ENCODE measurements at regions not wholly inside any gene's neighbourhood (a gene's known extent, or its start where the extent isn't known, plus 50 kb on each side); places are given as distances from the start of the nearest gene placed in this dataset.

- no peak for TF ChIP-seq CTCF (conservative IDR thresholded peaks at IDR 0.05; ENCODE audit: low read depth in 2 of 2)
These were observed 303.2 kb downstream of the LMX1A start (continued) for GRCh38 chr1:165053351-165053750.

- H3K79me2 ChIP-seq (replicated peaks; ENCODE audit: insufficient read depth), result no peaks in the 10 kb centered on the region
- Mint-ChIP-seq H3K4me1 (peaks cover 24% of the 10 kb centered on the region), H3K27me3 (ENCODE audit: insufficient read depth, low read depth, poor library complexity) (peaks cover 8% of the 10 kb centered on the region), H3K36me3 (ENCODE audit: low read depth) (no peaks in the 10 kb centered on the region), H3K4me3 (no peak overlapping the region), H3K27ac (peak overlapping the region; percentile 42), H3K9me3 (no peaks in the 10 kb centered on the region)
- ATAC-seq (no peak), DNase-seq (ENCODE audit: low spot score) (peak; percentile 19)
- no peak overlapping the region for H3K27ac ChIP-seq (ENCODE audit: low read depth)
- H3K36me3 ChIP-seq (ENCODE audit: insufficient read depth), result no peaks in the 10 kb centered on the region
- no peaks in the 10 kb centered on the region; the same call in 1 of the 2 replicates for H3K9me2 ChIP-seq (ENCODE audit: insufficient read depth)
- H3K4me2 ChIP-seq, result peak overlapping the region; percentile 5; the same call in 1 of the 2 replicates
- no peaks in the 10 kb centered on the region for H3K27me3 ChIP-seq (ENCODE audit: insufficient read depth)
- no peaks in the 10 kb centered on the region for H3F3A ChIP-seq (replicated peaks; ENCODE audit: low read depth)
- peaks cover 11% of the 10 kb centered on the region for H3K4me1 ChIP-seq (ENCODE audit: insufficient read depth)
- no peak overlapping the region for H3K4me3 ChIP-seq
- H4K20me1 ChIP-seq (replicated peaks; ENCODE audit: insufficient read depth), result no peaks in the 10 kb centered on the region
- H2AFZ ChIP-seq, result no peak overlapping the region
- TF ChIP-seq EZH2phosphoT487 (IDR thresholded peaks at IDR 0.05; ENCODE audit: unreplicated experiment), result no peak
- no peak for TF ChIP-seq CTCF (conservative IDR thresholded peaks at IDR 0.05; ENCODE audit: low read depth in 2 of 2)
- TF ChIP-seq NANOG (IDR thresholded peaks at IDR 0.05; ENCODE audit: borderline replicate concordance), result no peak
- no peak for TF ChIP-seq EZH2 (IDR thresholded peaks at IDR 0.05; ENCODE audit: low read depth, unreplicated experiment)
- no peak for TF ChIP-seq ZNF462 (CRISPR knock-in tag; IDR thresholded peaks at IDR 0.05)
- TF ChIP-seq REST (IDR thresholded peaks at IDR 0.05; ENCODE audit: unreplicated experiment), result no peak
- TF ChIP-seq CREB1 (CRISPR knock-in tag; IDR thresholded peaks at IDR 0.05; ENCODE audit: low read depth), result no peak
- TF ChIP-seq JUNB (IDR thresholded peaks at IDR 0.05; ENCODE audit: unreplicated experiment), result no peak
- TF ChIP-seq POLR2AphosphoS5 (IDR thresholded peaks at IDR 0.05; ENCODE audit: low read depth), result no peak
- no peak for TF ChIP-seq ZNF114 (CRISPR knock-in tag; IDR thresholded peaks at IDR 0.05)
These were observed 303.6 kb downstream of the LMX1A start for GRCh38 chr1:165052936-165053335.

Data from GM23338 (cell line).